ENCODE measurements at regions not wholly inside any gene's neighbourhood (a gene's known extent, or its start where the extent isn't known, plus 50 kb on each side); places are given as distances from the start of the nearest gene placed in this dataset.
"Not testable (repeated sequence)": the region's sequence is repeated elsewhere in the genome, so short reads cannot be mapped to it uniquely, and the experiment has no call there.

DNA sequence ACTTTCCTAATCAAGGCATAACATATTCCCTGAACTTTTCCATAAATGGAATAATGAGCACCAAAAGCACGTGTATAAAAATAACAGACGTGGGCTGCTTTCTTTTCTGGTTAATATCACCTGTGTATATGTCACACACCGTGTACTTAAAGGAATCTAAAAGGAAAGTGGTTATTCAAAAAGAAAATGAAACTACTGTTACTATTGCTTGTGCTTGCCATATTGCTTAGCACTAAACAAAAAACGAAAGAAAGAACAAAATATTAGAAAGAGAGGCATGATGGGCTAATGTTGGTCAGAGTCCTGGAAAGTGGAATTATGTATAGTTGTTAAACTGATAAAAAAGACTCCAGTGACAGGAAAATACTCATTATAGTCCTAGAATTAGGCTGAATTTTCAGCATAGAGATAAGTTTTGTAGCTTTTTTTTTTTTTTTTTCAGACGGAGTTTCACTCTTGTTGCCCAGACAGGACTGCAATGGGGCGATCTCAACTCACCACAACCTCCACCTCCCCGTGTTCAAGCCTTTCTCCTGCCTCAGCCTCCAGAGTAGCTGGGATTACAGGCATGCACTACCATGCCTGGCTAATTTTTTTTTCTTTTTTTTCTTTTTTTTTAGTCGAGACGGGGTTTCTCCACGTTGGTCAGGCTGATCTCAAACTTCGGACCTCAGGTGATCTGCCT, 123.2 kb downstream of the PABPC4L start:
- no peaks in the 10 kb centered on the region for H3K36me3 Mint-ChIP-seq (ENCODE audit: low read depth)
- ChIA-PET CTCF (no interaction called here), POLR2A (no interaction called here)
- no peak for ATAC-seq
- no peaks in the 10 kb centered on the region for H3K4me1 Mint-ChIP-seq (ENCODE audit: low read depth)
- H3K9me3 Mint-ChIP-seq (ENCODE audit: insufficient read depth) = no peaks in the 10 kb centered on the region
- H3K27me3 Mint-ChIP-seq (ENCODE audit: low read depth) = no peaks in the 10 kb centered on the region
- H3K4me3 Mint-ChIP-seq = no peak overlapping the region
- DNase-seq = no peak
- no peak overlapping the region for H3K27ac Mint-ChIP-seq

DNA sequence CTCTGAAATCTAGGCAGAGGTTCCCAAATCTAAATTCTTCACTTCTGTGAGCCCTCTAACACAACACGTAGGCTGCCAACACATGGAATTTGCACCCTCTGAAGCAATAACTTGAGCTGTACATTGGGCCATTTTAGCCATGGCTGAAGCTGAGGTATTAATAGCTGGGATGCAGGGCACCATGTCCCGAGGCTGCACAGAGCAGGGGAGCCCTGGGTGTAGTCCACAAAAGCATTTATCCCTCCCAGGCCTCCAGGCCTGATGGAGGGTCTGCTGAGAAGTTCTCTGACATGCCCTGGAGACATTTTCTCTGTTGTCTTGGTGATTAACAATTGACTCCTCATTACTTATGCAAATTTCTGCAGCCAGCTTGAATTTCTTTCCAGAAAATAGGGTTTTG, 127.9 kb downstream of the PABPC4L start:
- ATAC-seq (no peak), DNase-seq (no peak)
- ChIA-PET CTCF (no interaction called here), POLR2A (no interaction called here)
- peaks cover 5% of the 10 kb centered on the region for H3K9me3 Mint-ChIP-seq (ENCODE audit: insufficient read depth)
- H3K4me1 Mint-ChIP-seq (ENCODE audit: low read depth) = no peaks in the 10 kb centered on the region
- no peaks in the 10 kb centered on the region for H3K27me3 Mint-ChIP-seq (ENCODE audit: low read depth)
- H3K36me3 Mint-ChIP-seq (ENCODE audit: low read depth) = no peaks in the 10 kb centered on the region
- H3K27ac Mint-ChIP-seq = no peak overlapping the region
- no peak overlapping the region for H3K4me3 Mint-ChIP-seq

DNA sequence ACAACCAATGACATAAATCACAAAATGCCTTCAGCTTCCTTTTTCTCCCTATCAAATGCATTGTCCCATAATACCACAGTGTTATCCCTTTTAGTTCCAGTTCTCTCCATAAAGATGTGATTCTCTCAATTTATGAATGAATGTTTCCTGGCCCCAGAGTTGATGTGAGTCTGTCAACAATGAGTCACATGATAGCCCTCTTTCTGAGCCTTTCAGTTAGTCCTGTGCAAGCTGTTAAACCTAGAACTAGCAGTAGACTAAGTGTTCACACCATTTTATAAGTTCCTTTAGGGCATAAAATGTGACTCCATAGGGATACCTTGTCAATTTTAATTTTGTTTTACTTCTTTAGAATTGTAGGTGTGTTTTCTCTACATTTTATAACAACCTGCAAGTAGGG, 129.5 kb downstream of the PABPC4L start:
- Mint-ChIP-seq H3K9me3 (ENCODE audit: insufficient read depth) (peaks cover 10% of the 10 kb centered on the region), H3K27ac (no peak overlapping the region), H3K4me1 (ENCODE audit: low read depth) (no peaks in the 10 kb centered on the region), H3K27me3 (ENCODE audit: low read depth) (no peaks in the 10 kb centered on the region), H3K36me3 (ENCODE audit: low read depth) (no peaks in the 10 kb centered on the region), H3K4me3 (no peak overlapping the region)
- CTCF ChIA-PET = no interaction called here
- DNase-seq = no peak
- ATAC-seq = no peak
- POLR2A ChIA-PET = no interaction called here

DNA sequence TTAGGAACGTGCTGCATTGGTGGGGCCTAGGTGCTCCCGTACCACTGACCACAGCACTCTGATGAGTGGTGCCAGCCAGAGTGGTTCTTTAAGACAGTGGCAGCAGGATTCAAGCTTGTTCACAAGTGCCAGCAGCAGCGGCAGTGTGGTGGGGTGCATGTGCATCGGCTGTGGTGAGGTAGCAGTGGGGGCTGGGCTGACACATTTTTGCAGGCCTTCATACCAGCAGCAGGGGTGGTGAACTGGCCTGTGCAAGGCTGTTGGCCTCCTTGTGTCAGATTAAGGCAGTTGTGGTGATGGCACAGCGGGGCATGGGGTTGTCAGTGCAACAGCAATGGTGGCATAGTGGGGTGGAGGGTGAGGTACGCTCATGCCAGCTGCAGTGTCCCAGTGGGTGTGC, 131.4 kb downstream of the PABPC4L start:
- ChIA-PET POLR2A (no interaction called here), CTCF (no interaction called here)
- H3K4me1 Mint-ChIP-seq (ENCODE audit: low read depth) = no peaks in the 10 kb centered on the region
- peaks cover 10% of the 10 kb centered on the region for H3K9me3 Mint-ChIP-seq (ENCODE audit: insufficient read depth)
- no peaks in the 10 kb centered on the region for H3K27me3 Mint-ChIP-seq (ENCODE audit: low read depth)
- DNase-seq = no peak
- H3K36me3 Mint-ChIP-seq (ENCODE audit: low read depth) = no peaks in the 10 kb centered on the region
- no peak overlapping the region for H3K4me3 Mint-ChIP-seq
- no peak overlapping the region for H3K27ac Mint-ChIP-seq
- ATAC-seq = no peak

DNA sequence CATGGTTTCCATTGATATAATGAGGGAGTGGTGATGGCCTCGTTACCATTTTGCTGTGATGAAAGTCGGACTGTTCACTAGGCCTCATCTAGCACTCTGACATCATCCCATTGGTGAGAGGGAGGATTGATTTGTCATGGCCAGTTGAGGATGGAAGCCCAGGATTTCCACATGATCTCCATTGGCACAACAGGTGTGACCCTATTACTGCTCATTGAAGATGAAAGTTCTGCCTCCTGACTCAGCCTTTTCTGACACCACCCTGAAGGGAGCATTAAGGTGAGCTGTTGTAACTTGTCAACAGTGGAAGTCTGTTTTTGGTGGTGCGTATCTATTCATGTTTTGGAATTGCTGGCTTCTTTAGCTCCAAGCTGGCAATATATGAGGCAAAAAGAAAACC, 144.2 kb downstream of the PABPC4L start:
- no peak overlapping the region for H3K27ac Mint-ChIP-seq
- DNase-seq (no peak), ATAC-seq (no peak)
- POLR2A ChIA-PET = no interaction called here
- CTCF ChIA-PET = no interaction called here
- no peaks in the 10 kb centered on the region for H3K9me3 Mint-ChIP-seq (ENCODE audit: insufficient read depth)
- H3K4me1 Mint-ChIP-seq (ENCODE audit: low read depth) = no peaks in the 10 kb centered on the region
- H3K27me3 Mint-ChIP-seq (ENCODE audit: low read depth) = no peaks in the 10 kb centered on the region
- H3K4me3 Mint-ChIP-seq = no peak overlapping the region
- H3K36me3 Mint-ChIP-seq (ENCODE audit: low read depth) = no peaks in the 10 kb centered on the region

DNA sequence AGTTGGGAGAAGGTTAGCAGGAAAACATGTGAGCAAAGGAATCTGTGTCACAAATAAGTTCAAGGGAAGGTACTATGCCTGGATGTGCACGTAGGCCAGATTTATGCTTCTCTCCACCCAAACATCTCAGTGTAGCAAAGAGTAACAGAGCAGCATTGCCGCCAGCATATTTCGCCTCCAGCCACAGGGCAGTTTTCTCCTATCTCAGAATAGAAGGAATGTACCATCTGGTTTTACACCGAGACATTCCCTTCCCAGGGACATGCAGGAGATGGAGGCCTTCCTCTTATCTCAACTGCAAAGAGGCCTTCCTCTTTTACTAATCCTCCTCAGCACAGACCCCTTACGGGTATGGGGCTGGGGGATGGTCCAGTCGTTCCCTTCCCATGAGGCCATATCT, 155.4 kb downstream of the PABPC4L start:
- H3K4me1 Mint-ChIP-seq (ENCODE audit: low read depth); H3K36me3 Mint-ChIP-seq (ENCODE audit: low read depth); H3K27ac Mint-ChIP-seq; DNase-seq; H3K27me3 Mint-ChIP-seq (ENCODE audit: low read depth); ATAC-seq; POLR2A ChIA-PET; H3K4me3 Mint-ChIP-seq; H3K9me3 Mint-ChIP-seq (ENCODE audit: insufficient read depth); CTCF ChIA-PET: not testable (repeated sequence)

DNA sequence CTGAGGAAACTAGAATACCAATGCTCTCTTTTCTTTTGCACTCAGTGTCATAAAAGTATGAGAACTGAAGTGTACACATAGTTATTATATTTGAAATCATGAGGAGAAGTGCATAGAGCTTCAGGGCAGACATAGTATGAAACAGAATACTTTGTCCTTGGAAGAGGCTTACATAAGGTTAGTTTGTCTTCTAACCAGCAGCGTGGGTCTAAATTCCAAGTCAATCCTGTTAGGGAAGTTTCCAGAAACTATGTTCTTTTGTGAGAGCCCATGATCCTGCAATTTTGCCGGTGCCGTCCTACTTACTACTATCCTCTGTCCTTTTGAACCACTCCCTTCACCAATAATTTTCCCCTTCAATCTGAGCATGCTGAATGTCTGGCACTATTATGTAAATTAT, 156.2 kb downstream of the PABPC4L start:
- ATAC-seq = no peak
- ChIA-PET CTCF (no interaction called here), POLR2A (no interaction called here)
- Mint-ChIP-seq H3K27ac (no peak overlapping the region), H3K4me1 (ENCODE audit: low read depth) (no peaks in the 10 kb centered on the region), H3K4me3 (no peak overlapping the region), H3K36me3 (ENCODE audit: low read depth) (no peaks in the 10 kb centered on the region), H3K27me3 (ENCODE audit: low read depth) (no peaks in the 10 kb centered on the region), H3K9me3 (ENCODE audit: insufficient read depth) (peaks cover 7% of the 10 kb centered on the region)
- no peak for DNase-seq

DNA sequence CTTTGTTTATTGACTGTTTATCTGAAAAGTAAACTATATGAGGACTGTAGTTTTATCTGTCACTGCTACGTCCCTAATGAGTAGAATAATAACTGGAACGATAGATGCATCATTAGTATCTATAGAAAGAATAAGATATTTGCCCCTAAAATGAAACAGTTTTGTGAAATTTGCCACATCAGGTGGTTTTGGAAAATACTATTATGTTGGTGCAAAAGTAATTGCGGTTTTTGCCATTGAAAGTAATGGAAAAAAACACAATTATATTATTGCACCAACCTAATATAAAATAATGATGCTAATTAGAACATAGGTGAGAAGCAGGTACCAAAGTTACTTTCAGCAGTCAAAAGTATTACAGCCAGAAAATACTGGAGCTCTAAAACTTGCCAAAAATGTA, 158.3 kb downstream of the PABPC4L start:
- H3K4me3 Mint-ChIP-seq = no peak overlapping the region
- no peaks in the 10 kb centered on the region for H3K27me3 Mint-ChIP-seq (ENCODE audit: low read depth)
- ChIA-PET CTCF (no interaction called here), POLR2A (no interaction called here)
- H3K36me3 Mint-ChIP-seq (ENCODE audit: low read depth) = no peaks in the 10 kb centered on the region
- ATAC-seq (no peak), DNase-seq (no peak)
- H3K9me3 Mint-ChIP-seq (ENCODE audit: insufficient read depth) = no peaks in the 10 kb centered on the region
- H3K4me1 Mint-ChIP-seq (ENCODE audit: low read depth) = no peaks in the 10 kb centered on the region
- H3K27ac Mint-ChIP-seq = no peak overlapping the region

DNA sequence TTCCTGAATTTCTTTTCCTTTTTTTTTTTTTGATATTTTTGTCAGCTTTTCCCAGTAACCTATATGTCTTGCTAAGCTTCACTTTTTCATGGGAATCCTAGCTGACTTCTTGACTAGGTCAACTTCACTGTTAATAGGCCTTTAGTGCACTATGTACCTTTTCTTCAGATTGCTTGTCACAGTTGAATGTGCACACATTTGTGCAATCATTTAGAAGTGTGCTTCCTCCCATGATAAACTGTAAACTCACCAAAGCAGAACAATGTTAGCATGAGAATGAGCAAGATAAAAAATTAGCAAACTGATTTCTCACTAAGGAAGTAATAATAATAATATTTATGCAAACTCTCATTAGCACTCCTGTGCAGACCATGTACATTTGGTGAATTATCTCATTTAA, 173.2 kb downstream of the PABPC4L start:
- Mint-ChIP-seq H3K27me3 (ENCODE audit: low read depth) (no peaks in the 10 kb centered on the region), H3K4me3 (no peak overlapping the region), H3K36me3 (ENCODE audit: low read depth) (no peaks in the 10 kb centered on the region), H3K4me1 (ENCODE audit: low read depth) (no peaks in the 10 kb centered on the region), H3K27ac (no peak overlapping the region), H3K9me3 (ENCODE audit: insufficient read depth) (peaks cover 3% of the 10 kb centered on the region)
- ATAC-seq = no peak
- POLR2A ChIA-PET = no interaction called here
- DNase-seq = no peak
- CTCF ChIA-PET = no interaction called here

DNA sequence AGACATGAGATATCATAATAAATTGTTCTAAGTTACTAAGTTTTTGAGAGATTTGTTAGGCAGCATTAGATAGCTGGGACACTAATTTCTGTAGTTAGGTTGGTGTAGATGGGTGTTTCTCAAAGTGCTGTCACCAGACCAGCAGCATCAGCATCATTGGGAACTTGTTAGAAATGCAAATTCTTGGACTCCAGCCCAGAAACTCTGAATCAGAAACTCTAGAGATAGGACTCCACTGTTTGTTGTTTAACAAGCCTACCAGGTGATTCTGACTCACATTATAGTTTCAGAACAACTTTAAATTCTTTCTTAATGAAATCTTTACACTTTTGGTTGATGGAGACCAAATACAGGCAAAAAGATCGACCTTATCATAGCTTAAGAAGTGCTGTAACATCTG, 173.7 kb downstream of the PABPC4L start:
- Mint-ChIP-seq H3K9me3 (ENCODE audit: insufficient read depth) (peaks cover 3% of the 10 kb centered on the region), H3K4me3 (no peak overlapping the region), H3K4me1 (ENCODE audit: low read depth) (no peaks in the 10 kb centered on the region), H3K27ac (no peak overlapping the region), H3K27me3 (ENCODE audit: low read depth) (no peaks in the 10 kb centered on the region), H3K36me3 (ENCODE audit: low read depth) (no peaks in the 10 kb centered on the region)
- ChIA-PET POLR2A (no interaction called here), CTCF (no interaction called here)
- DNase-seq (no peak), ATAC-seq (no peak)

DNA sequence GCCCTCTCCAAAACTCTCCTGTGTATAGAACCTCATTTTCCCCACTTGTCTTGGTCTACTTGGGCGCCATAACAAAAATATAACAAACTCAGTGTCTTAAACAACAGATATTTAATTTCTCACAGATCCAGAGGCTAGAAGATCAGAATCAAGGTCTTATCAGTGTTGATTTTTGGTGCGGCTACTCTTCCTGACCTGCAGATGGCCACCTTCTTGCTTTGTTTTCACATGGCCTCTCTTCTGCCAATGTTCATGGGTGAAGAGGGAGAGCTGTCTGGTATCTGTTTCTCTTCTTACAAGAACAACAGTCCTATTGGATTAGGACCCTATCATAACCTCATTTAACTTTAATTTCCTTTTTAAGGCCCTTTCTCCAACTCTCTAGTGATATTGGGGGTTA, 177.3 kb downstream of the PABPC4L start:
- no peak overlapping the region for H3K4me3 Mint-ChIP-seq
- H3K4me1 Mint-ChIP-seq (ENCODE audit: low read depth) = no peaks in the 10 kb centered on the region
- no peak overlapping the region for H3K27ac Mint-ChIP-seq
- H3K36me3 Mint-ChIP-seq (ENCODE audit: low read depth) = no peaks in the 10 kb centered on the region
- DNase-seq (no peak), ATAC-seq (no peak)
- POLR2A ChIA-PET = no interaction called here
- H3K27me3 Mint-ChIP-seq (ENCODE audit: low read depth) = no peaks in the 10 kb centered on the region
- CTCF ChIA-PET = no interaction called here
- H3K9me3 Mint-ChIP-seq (ENCODE audit: insufficient read depth) = peaks cover 3% of the 10 kb centered on the region

DNA sequence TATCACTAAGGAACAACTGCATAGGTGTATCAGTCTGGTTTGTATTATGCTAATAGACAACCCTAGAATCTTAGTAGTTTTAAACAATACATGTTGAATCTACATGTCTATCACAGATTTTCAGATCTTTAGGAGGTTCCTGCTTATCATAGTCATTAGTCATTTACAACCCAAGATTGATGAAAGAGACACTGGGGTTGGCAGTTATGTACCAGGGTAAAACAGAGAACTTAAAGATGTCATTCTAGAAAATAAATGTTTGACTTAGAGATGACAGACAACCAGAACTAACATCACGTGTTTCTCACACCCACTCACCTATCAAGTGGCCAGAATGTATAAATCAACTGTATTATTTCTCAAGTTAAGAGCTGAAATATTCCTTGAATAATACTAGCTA, 181.9 kb downstream of the PABPC4L start:
- CTCF ChIA-PET = no interaction called here
- Mint-ChIP-seq H3K36me3 (ENCODE audit: low read depth) (no peaks in the 10 kb centered on the region), H3K4me1 (ENCODE audit: low read depth) (no peaks in the 10 kb centered on the region), H3K4me3 (no peak overlapping the region), H3K9me3 (ENCODE audit: insufficient read depth) (no peaks in the 10 kb centered on the region), H3K27me3 (ENCODE audit: low read depth) (no peaks in the 10 kb centered on the region), H3K27ac (no peak overlapping the region)
- no peak for DNase-seq
- no peak for ATAC-seq
- POLR2A ChIA-PET = no interaction called here

DNA sequence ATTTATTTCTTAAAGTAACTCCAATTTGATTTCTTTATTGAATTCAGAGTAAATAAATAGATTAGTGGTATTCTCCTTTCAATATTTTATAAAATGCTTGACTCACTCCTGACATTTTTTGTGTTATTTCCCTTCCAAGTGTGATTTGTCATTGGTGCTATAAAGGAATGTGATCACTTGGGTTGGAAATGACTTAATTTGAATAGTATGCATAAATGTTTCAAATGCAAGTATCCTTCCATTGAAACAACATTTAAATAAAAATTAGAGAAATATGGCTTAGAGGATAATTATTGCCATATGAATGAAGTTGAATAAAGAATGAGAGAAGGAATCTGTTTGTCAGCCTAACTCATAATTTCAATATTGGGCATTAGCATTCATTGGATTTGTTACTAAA, 182.7 kb downstream of the PABPC4L start:
- Mint-ChIP-seq H3K27ac (no peak overlapping the region), H3K4me1 (ENCODE audit: low read depth) (no peaks in the 10 kb centered on the region), H3K9me3 (ENCODE audit: insufficient read depth) (no peaks in the 10 kb centered on the region), H3K27me3 (ENCODE audit: low read depth) (no peaks in the 10 kb centered on the region), H3K4me3 (no peak overlapping the region), H3K36me3 (ENCODE audit: low read depth) (no peaks in the 10 kb centered on the region)
- ChIA-PET CTCF (no interaction called here), POLR2A (no interaction called here)
- no peak for DNase-seq
- no peak for ATAC-seq

Data from activated CD8-positive, alpha-beta T cell treated with anti-CD3 and anti-CD28 coated beads, Interleukin-2, amount 10 ng/mL, durations not matched to agents 7 days and 5 days (primary cell).